ENCODE measurements at regions not wholly inside any gene's neighbourhood (a gene's known extent, or its start where the extent isn't known, plus 50 kb on each side); places are given as distances from the start of the nearest gene placed in this dataset.

- TF ChIP-seq POLR2A (IDR thresholded peaks at IDR 0.05) (no peak), CTCF (IDR thresholded peaks at IDR 0.05) (no peak)
Observed at GRCh38 chr11:32290783-32291182, 144.6 kb downstream of the WT1 start.
